Sigmoid colon (tissue), 6 donors: ENCODE measurements at regions not wholly inside any gene's neighbourhood (a gene's known extent, or its start where the extent isn't known, plus 50 kb on each side); places are given as distances from the start of the nearest gene placed in this dataset.
"Not testable (repeated sequence)": the region's sequence is repeated elsewhere in the genome, so short reads cannot be mapped to it uniquely, and the experiment has no call there.

Source experiments
- DNase-seq: peaks from one replicate; pipeline ENCODE4 v3.0.0-alpha.2; 2019
- H3K27ac ChIP-seq, 4 donors: fragments of 200-600 bp; sonication (generic); one replicate each; pipeline ENCODE4 v1.5.1; 2016 to 2019; ENCODE audit warnings: mild to moderate bottlenecking in 1 of 4
- H3K27me3 ChIP-seq, 3 donors: fragments of 200-600 bp; sonication (generic); one replicate each; pipeline ENCODE4 v1.5.1; 2019; ENCODE audit warnings: mild to moderate bottlenecking in 1 of 3
- H3K36me3 ChIP-seq, 4 donors: fragments of 200-600 bp; sonication (generic); one replicate each; pipeline ENCODE4 v1.5.1; 2016 to 2019
- H3K4me1 ChIP-seq, 4 donors: fragments of 200-600 bp; sonication (generic); one replicate each; pipeline ENCODE4 v1.5.1; 2017 to 2019
- H3K4me3 ChIP-seq, 4 donors: fragments of 200-600 bp; sonication (generic); one replicate each; pipeline ENCODE4 v1.5.1; 2017 to 2019; ENCODE audit warnings: mild to moderate bottlenecking in 2 of 4, moderate library complexity in 1 of 4
- H3K9me3 ChIP-seq, 4 donors: fragments of 200-600 bp in 3 of 4; sonication (generic) in 3 of 4; one replicate each; pipeline versions ENCODE4 v1.5.1 to v1.6.1; 2013 to 2019
- EP300 ChIP-seq, 4 donors: sonication (generic); formaldehyde crosslinking; IDR thresholded peaks; one replicate each; pipeline ENCODE4 v1.6.1; 2017; ENCODE audit warnings: antibody characterized with exemption in 4 of 4
- POLR2A ChIP-seq, 2 donors: fragments of 450-650 bp; IDR thresholded peaks; one replicate each; pipeline ENCODE4 v1.6.1; 2016; ENCODE audit warnings: antibody characterized with exemption in 2 of 2, mild to moderate bottlenecking in 2 of 2, moderate library complexity in 2 of 2
- POLR2AphosphoS5 ChIP-seq, 4 donors: sonication (generic); formaldehyde crosslinking; IDR thresholded peaks; one replicate each; pipeline ENCODE4 v1.6.1; 2017; ENCODE audit warnings: antibody characterized with exemption in 4 of 4
- WGBS, 2 donors: extraction: QIAGEN DNeasy Blood & Tissue Kit; methylation state at CpG; one replicate each; pipeline ENCODE4 v1.1.7; 2013; 5-methylcytosine and 5-hydroxymethylcytosine counted together
- intact Hi-C: fragments of 100-400 bp; cut with DNase I; formaldehyde crosslinking; loops from one replicate; pipeline ENCODE4 v1.15.1; 2023
- small RNA-seq, 3 donors: library from RNA; depleted of rRNA; stranded (forward); fragments of <200 nt; gene quantifications; one replicate each; pipeline ENCODE3, GENCODE V24; 2016
- TF ChIP-seq, protein P1 (sequence below), 4 experiments: fragments of 450-650 bp in 3 of 4; fragments of 200-600 bp in 1 of 4; IDR thresholded peaks; one replicate each; pipeline ENCODE4 v1.5.1; 2016 to 2019; ENCODE audit warnings: antibody characterized with exemption in 4 of 4, mild to moderate bottlenecking in 3 of 4, moderate library complexity in 2 of 4
- donor health status: healthy with polysubstance abuse.
- donor health status: healthy.

DNA sequence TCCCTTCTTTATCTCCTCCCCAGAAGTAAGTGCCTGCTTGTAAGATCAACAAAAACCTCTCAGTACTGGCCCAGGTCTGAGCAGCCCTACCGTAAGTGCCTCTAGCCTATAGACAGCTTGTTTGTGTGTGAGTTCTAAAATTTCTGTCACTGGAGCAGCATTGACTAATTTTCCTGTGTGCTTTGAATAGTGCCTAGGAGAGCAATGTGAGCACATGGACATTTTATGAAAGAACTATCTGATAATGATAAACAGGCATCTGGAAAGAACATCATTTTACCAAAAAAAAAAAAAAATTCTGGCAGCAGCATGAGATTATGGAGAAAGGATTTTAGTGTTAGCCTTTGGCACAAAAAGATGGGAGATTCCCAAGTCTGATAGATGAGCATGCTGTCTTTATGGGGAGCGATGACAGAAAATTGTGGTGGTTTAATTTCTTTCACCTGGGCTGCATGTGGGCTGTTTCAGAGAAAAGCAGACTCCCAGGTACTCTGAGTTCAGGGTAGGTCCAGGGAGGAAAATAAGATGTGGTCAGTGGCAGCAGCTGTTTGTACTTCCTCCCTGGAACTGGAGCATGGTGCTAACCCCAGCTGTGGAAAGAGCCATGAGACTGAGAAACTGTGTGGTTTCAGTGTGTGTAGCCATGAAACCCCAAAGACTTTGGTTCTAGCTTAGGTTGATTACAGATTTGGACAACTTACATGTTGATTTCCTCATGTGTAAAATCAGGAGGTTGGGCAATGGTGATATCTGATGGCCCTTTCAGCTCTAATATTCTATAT lies 419.9 kb downstream of the NTRK2 start:
- H3K27ac ChIP-seq, result no peak overlapping the region
- TF ChIP-seq POLR2AphosphoS5 (IDR thresholded peaks at IDR 0.05), result no peak
- TF ChIP-seq POLR2A (IDR thresholded peaks at IDR 0.05), result no peak
- TF ChIP-seq, protein P1, sequence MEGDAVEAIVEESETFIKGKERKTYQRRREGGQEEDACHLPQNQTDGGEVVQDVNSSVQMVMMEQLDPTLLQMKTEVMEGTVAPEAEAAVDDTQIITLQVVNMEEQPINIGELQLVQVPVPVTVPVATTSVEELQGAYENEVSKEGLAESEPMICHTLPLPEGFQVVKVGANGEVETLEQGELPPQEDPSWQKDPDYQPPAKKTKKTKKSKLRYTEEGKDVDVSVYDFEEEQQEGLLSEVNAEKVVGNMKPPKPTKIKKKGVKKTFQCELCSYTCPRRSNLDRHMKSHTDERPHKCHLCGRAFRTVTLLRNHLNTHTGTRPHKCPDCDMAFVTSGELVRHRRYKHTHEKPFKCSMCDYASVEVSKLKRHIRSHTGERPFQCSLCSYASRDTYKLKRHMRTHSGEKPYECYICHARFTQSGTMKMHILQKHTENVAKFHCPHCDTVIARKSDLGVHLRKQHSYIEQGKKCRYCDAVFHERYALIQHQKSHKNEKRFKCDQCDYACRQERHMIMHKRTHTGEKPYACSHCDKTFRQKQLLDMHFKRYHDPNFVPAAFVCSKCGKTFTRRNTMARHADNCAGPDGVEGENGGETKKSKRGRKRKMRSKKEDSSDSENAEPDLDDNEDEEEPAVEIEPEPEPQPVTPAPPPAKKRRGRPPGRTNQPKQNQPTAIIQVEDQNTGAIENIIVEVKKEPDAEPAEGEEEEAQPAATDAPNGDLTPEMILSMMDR (IDR thresholded peaks at IDR 0.05), result no peak
- TF ChIP-seq EP300 (IDR thresholded peaks at IDR 0.05), result no peak
- WGBS, 2 donors, result 76 to 81% methylated on average over 2 of the region's 2 CpGs
- no peaks in the 10 kb centered on the region for H3K4me1 ChIP-seq
- no peaks in the 10 kb centered on the region for H3K27me3 ChIP-seq
- H3K9me3 ChIP-seq, result no peaks in the 10 kb centered on the region
- intact Hi-C loops, result no loop called here
- H3K4me3 ChIP-seq, result no peak overlapping the region
- H3K36me3 ChIP-seq, result no peaks in the 10 kb centered on the region
- DNase-seq, result no peak

DNA sequence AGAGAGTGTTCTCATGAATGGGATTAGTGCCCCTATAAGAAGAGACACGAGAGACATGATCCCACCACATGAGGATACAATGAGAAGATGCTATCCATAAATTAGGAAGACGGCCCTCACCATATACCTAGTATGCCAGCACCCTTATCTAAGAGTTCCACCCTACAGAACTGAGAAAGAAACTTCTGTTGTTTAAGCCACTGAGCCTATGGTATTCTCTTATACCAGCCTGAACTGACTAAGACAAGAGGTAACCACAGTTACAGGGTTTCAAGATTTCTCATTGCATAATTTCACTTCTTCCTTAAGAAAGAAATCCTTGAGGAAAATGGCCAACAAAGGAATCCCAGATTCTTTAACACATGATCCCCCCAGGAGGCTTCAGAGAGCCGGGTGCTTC lies 412.4 kb downstream of the NTRK2 start:
- Histone ChIP-seq H3K4me3 (no peak overlapping the region), H3K36me3 (no peaks in the 10 kb centered on the region), H3K9me3 (no peaks in the 10 kb centered on the region), H3K27me3 (no peaks in the 10 kb centered on the region), H3K27ac (no peak overlapping the region), H3K4me1 (no peaks in the 10 kb centered on the region)
- 86 to 88% methylated on average over 3 of the region's 3 CpGs for WGBS, 2 donors
- intact Hi-C loops, result no loop called here
- no peak for TF ChIP-seq EP300 (IDR thresholded peaks at IDR 0.05)
- DNase-seq, result no peak

DNA sequence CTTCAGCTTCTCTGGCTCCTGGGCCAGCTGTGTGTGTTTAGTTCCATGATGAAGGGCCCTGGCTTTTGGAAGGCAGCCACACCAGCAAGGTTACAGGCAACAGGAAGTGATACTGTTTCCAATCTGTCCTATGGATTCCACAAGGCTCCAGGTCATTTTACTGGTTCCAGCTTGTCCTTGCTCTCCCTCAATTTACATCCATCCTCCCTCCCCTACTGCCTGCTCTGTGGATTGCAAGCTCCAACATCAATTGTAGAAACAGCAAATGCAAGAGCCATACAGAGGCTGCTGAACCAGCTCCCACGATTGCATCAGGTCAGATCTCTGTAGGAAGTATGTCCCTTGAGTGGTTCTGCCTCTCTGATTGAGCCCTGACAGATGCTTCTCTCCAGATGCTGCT lies 409.8 kb downstream of the NTRK2 start:
- Histone ChIP-seq H3K4me1 (no peaks in the 10 kb centered on the region), H3K27me3 (no peaks in the 10 kb centered on the region), H3K4me3 (no peak overlapping the region), H3K9me3 (no peaks in the 10 kb centered on the region), H3K27ac (no peak overlapping the region), H3K36me3 (no peaks in the 10 kb centered on the region)
- DNase-seq, result no peak
- intact Hi-C loops, result no loop called here
- 73 to 76% methylated on average over 1 of the region's 1 CpG for WGBS, 2 donors
- no peak for TF ChIP-seq POLR2AphosphoS5 (IDR thresholded peaks at IDR 0.05)
- TF ChIP-seq POLR2A (IDR thresholded peaks at IDR 0.05), result no peak

DNA sequence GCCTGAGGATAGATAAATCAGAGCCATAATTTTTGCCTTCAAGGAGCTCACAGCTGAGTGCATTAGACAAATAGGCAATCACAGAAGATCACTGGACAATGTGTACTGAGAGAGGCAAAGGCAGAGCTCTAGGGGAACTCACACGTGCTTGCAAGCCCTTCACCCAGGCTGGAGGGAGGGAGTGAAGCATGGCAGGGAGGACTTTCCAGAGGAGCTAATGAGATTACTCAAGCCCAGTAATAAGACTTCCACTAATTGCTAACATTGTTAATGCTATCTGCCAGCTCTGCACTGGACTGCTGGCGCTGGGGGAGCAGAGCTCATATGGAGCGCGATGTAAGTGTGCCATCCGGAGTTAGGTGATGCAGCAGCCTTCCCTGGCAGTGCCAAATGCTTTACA lies 408.4 kb downstream of the NTRK2 start:
- WGBS, 2 donors, result 88 to 91% methylated on average over 5 of the region's 5 CpGs
- intact Hi-C loops, result no loop called here
- DNase-seq, result no peak

DNA sequence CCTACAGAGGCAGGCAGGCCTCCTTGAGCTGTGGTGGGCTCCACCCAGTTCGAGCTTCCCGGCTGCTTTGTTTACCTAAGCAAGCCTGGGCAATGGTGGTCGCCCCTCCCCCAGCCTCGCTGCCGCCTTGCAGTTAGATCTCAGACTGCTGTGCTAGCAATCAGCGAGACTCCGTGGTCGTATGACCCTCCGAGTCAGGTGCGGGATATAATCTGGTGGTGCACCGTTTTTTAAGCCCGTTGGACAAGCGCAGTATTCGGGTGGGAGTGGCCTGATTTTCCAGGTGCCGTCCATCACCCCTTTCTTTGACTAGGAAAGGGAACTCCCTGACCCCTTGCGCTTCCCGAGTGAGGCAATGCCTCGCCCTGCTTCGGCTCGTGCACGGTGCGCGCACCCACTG lies 407.6 kb downstream of the NTRK2 start:
- intact Hi-C loops, DNase-seq, H3K9me3 ChIP-seq, H3K4me3 ChIP-seq, H3K4me1 ChIP-seq, H3K27ac ChIP-seq, H3K27me3 ChIP-seq, H3K36me3 ChIP-seq: not testable (repeated sequence)
- WGBS, 2 donors, result 65 to 76% methylated on average over 14 to 17 of the region's 23 CpGs

More for the DNA sequence above, 408.4 kb downstream of the NTRK2 start:
- Histone ChIP-seq H3K4me1 (no peaks in the 10 kb centered on the region), H3K36me3 (no peaks in the 10 kb centered on the region), H3K9me3 (no peaks in the 10 kb centered on the region), H3K4me3 (no peak overlapping the region), H3K27me3 (no peaks in the 10 kb centered on the region), H3K27ac (no peak overlapping the region)
- TF ChIP-seq POLR2AphosphoS5 (IDR thresholded peaks at IDR 0.05) (no peak), POLR2A (IDR thresholded peaks at IDR 0.05) (no peak), EP300 (IDR thresholded peaks at IDR 0.05) (no peak)
- TF ChIP-seq, protein P1 (IDR thresholded peaks at IDR 0.05), result no peak

Small RNA genes lying in the stretch of these regions (small RNA-seq; reads per million reads assigned to genes)
- gene UBE2V1P10, result 0 reads per million in 3 donors
